ENCODE measurements at regions not wholly inside any gene's neighbourhood (a gene's known extent, or its start where the extent isn't known, plus 50 kb on each side); places are given as distances from the start of the nearest gene placed in this dataset.

- no peak for DNase-seq (ENCODE audit: low read depth in 3 of 3)
Observed at GRCh38 chr4:152269448-152270191, 266.3 kb downstream of the FBXW7 start.

GRCh38 chr4:152267811-152268210 lies 268.1 kb downstream of the FBXW7 start:
- no peak for DNase-seq (ENCODE audit: low read depth in 3 of 3)

DNA sequence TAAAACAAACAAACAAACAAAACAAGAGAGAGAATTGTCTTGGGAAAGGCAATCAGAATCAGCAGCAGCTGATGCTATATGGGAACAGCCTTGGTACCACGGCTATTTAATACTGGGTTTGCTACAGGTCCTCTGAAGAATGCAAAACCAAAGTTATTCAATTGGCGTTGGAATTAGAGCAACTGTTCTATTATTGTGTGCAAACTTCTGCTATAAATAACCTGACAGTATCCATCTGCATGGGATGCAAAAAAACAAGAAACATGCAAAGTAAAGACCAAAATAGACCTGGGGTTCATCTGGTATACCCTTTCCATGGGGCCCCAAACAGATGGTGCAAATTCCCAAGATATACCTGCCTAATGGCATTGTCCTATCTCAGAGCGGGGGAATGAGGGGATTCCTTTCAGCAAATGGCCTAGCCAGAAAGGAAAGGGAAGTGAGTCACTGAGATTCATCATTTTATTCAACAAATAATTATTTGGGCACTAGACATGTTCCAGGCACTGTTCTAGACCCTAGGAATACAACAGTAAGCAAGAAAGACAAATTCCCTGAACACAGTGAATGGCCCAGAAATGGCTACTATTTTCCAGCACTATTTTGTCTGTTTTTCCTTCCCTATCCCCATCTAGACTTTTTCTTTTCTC lies 268.9 kb downstream of the FBXW7 start:
- DNase-seq (ENCODE audit: low read depth in 3 of 3) = no peak

GRCh38 chr4:152265149-152265621 lies 270.7 kb downstream of the FBXW7 start:
- no peak for DNase-seq (ENCODE audit: low read depth in 3 of 3)

DNA sequence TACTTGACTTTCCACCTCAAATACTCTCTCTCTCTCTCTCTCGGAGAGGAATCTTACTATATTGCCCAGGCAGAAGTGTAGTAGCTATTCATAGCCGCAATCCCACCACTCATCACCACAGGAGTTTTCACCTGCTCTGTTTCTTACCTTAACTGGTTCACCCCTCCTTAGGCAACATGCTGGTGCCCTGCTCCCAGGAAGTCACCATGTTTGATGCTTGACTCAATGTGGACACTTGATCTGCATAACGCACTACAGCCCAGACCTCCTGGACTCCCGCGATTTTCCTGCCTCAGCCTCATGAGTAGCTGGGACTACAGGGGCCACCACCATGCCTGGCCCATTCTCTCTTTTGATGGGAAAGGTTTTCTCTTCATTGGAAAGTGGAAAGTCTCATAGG lies 271.8 kb downstream of the FBXW7 start:
- DNase-seq (ENCODE audit: low read depth in 3 of 3) = no peak

DNA sequence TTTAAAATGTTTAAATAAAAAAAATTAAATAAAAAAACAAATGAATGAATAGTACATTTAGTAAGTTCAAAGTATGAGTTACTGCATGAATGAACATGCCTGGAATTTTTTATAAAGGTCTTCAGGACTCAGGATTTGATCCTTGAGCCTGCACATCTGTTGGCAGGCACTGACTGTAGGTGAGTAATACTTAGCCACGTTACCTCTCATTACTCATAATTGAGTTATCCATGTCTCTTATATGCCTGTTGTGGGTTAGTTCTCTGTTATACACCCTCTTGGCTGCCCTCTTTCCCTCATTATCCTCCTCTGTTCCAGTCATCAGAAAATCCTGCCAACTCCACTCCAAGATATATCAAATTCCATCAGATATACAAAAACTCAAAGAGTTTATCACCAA lies 276.0 kb downstream of the FBXW7 start:
- DNase-seq (ENCODE audit: low read depth in 3 of 3) = no peak

DNA sequence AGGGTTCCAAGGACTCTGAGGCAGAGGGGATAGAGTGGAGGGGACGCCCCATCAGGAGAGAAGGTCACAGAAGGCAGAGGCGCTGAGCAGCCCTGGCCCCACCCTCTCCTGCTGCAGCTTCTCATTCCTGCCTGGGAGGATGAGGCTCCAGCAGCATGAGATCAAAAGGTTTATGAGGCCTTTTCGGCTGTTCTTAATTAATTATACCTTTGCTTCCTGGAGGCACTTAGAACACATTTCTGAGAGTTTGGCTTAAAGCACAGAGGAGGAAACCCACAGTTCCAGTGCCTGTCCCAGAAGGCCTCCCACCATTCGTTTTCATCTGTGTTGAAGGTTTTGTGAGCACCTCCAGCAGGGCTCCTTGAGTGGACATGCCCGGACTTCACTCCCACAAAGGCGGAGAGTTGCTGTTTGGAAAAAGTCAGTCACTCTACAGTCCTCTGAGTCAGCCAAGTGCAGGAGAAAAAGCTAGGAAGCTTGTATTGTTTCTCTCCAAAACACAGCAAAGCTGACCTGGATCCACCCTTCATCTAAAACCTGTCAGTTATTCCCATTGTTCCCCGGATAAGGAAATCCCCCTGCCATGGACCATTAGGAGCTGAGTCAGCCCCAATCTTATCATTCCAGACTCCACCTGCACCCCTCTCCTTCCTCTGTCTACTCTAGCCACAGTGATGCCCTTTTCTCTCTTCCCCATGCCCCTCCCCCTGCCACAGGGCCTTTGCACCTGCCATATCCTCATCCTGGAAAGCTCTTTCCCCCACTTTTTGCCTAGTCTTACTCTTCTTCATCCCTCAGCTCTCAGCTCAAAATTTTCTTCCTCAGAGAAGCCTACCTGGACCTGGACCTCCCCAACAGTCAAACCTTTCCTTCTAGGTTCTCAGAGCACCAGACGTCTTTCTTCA lies 276.8 kb downstream of the FBXW7 start:
- DNase-seq (ENCODE audit: low read depth in 3 of 3) = no peak

DNA sequence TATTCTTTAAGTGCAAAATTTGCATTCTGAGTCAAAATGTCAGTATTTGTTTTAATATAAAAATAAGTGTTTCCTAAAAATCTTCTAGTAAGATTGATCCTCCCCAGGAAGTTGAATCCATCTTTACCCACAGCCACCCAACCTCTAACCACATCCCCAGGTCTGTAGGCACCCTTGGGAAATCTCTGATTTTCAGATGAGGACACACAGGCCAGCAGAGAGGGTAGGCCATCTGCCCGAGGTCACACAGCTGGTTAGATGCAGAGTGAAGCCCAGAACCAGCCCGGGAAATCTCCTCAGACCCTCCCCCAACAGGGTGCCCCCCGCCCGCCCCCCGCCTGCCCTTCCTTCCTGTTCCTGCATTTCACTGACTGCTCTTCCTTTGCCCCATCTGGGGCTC lies 277.5 kb downstream of the FBXW7 start:
- no peak for DNase-seq (ENCODE audit: low read depth in 3 of 3)

DNA sequence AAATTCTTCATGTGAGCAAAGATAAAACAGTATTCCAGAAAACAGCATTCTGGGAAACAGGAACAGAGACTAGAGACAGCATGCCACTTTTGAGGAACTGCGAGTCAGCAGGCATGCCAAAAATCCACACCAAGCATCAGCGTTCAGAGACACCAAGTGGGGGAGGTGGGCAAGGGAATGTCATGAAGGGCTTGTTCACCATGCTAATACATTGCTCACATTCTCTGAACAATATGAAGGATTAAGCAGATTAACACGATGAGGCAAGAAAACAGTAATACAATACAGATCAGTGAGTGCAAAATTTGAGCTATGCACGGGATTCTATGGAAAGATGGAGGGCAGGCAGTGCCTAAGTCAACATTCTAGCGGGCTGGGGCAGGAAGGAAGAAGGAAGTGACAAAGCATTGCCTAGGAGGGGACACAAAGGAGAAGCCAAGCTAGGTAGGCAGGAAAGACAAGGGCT lies 278.3 kb downstream of the FBXW7 start:
- DNase-seq (ENCODE audit: low read depth in 3 of 3) = no peak

GRCh38 chr4:152256996-152257395 lies 278.9 kb downstream of the FBXW7 start:
- no peak for DNase-seq (ENCODE audit: low read depth in 3 of 3)

- DNase-seq (ENCODE audit: low read depth in 3 of 3) = peak in 2 of 3 experiments; percentile 11 to 45
Observed at GRCh38 chr4:152255437-152255836, 280.5 kb downstream of the FBXW7 start.

- DNase-seq (ENCODE audit: low read depth in 3 of 3) = no peak
Observed at GRCh38 chr4:152248347-152248746, 287.5 kb downstream of the FBXW7 start.

GRCh38 chr4:152247271-152247975 lies 288.5 kb downstream of the FBXW7 start:
- DNase-seq (ENCODE audit: low read depth in 3 of 3) = no peak

- DNase-seq (ENCODE audit: low read depth in 3 of 3) = no peak
Observed at GRCh38 chr4:152246659-152247058, 289.2 kb downstream of the FBXW7 start.

DNA sequence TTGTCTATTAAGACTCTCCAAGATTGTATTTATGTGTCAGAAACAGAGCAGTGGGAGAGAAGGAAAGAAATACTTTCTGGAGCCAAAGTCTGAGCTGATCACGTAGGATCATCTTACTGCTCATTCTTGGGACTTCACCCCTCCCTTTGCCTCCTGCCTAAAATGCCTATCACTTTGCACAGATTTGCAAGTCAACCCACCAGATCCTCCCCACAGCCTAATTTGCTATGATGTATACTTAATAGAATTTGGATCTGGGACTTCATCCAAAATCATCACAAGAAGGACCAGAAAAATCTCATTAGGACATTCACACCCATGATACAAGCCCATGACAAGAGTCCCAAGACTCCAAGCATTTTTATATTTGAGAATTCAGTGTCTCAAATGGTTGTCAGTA lies 290.2 kb downstream of the FBXW7 start:
- no peak for DNase-seq (ENCODE audit: low read depth in 3 of 3)

- no peak for DNase-seq (ENCODE audit: low read depth in 3 of 3)
Observed at GRCh38 chr4:152244659-152245058, 291.2 kb downstream of the FBXW7 start.

GRCh38 chr4:152243896-152244595 lies 291.8 kb downstream of the FBXW7 start:
- no peak for DNase-seq (ENCODE audit: low read depth in 3 of 3)

DNA sequence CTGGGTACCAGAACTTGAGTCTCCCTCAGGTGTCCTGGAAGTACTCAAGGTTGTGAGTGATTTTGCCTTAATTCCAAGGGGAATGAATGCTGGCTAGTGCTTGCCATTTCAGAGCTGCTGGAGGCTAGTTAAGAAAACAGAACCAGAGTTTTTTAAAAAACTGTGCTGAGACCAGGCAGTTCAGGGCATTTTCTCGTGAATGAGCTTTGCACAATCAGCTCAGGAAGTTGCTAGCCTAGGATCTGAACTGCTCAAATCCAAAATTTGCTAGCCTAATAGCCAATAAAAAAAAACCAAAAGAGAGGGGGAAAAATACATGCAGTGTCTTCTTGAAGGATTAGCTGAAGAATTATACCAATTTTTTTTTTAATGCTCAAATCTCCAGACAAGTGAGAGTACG lies 292.7 kb downstream of the FBXW7 start:
- DNase-seq (ENCODE audit: low read depth in 3 of 3) = no peak

DNA sequence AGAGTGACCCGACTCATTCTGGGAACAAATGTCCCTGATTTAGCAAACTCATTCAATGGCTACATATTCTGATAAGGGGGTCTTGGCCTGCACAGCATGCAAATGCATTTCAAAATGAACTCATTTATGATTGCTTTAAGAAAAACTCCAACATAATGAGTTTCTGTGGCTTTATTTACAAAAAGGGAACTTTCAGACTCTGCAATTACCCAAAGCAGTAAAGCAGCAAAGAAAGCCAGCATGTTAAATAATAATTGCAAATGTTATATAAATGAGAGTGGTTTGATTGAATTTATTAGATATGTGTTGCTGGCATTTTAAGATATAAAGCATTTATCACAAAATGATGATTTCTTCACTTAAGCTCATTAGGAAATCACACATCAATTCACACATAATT lies 295.7 kb downstream of the FBXW7 start:
- DNase-seq (ENCODE audit: low read depth in 3 of 3) = no peak

- DNase-seq (ENCODE audit: low read depth in 3 of 3) = no peak
Observed at GRCh38 chr4:152239216-152239615, 296.7 kb downstream of the FBXW7 start.

DNA sequence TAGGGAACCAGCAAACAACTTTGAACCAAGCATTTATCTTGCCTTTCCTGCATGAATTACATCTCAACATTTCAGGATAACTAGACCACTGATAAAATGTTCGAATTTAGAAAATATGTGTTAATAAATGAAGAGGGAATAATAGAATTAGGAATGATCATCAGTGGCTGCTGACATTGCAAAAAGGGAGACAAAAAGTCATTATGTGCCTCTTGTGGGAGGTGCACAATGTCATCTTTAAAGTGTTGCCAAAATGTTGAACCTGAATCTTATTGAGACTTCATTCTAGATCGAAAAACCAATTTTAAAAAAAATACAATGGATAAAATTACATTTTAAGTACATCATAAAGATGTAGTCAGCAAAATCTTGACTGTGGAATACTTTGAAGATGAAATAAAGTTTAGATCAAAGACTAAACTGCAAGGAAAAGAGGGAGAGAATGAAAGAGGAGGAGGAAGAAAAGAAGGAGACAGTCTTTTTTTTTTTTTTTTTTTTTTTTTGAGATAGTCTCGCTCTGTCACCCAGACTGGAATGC lies 299.3 kb downstream of the FBXW7 start:
- DNase-seq (ENCODE audit: low read depth in 3 of 3) = no peak
